GM12878 (cell line): ENCODE measurements at regions not wholly inside any gene's neighbourhood (a gene's known extent, or its start where the extent isn't known, plus 50 kb on each side); places are given as distances from the start of the nearest gene placed in this dataset.

Experiments
- ATAC-seq: fragments of 200-7000 bp; cut with Tn5 transposase; 3 replicates; pipeline ENCODE4 v1.9.1; 2020; ENCODE audit warnings: mild to moderate bottlenecking, moderate library complexity
- BruUV-seq: library from RNA; stranded (reverse); fragments of 400-500 nt; replicated peaks from 2 replicates; lab custom pipeline; 2021; lab: Mats Ljungman, UMichigan
- CTCF ChIA-PET: fragments of 300-600 bp; sonication (Branson Sonifier 250); formaldehyde crosslinking; extraction: SDS; loops from one replicate; lab custom pipeline; 2021; ENCODE audit warnings: inconsistent platforms; lab: Yijun Ruan, JAX
- POLR2A ChIA-PET: fragments of 350-600 bp; formaldehyde crosslinking; extraction: SDS; loops from one replicate; lab custom pipeline; 2021; ENCODE audit warnings: inconsistent platforms; lab: Charles Lee
- RAD21 ChIA-PET: fragments of 300-600 bp; sonication (Branson Sonifier 250); formaldehyde crosslinking; loops from one replicate; lab custom pipeline; 2023; ENCODE audit warnings: antibody characterized with exemption; ENCODE audit not compliant: unreplicated experiment; lab: Charles Lee
- SMC1A ChIA-PET: fragments of 300-600 bp; sonication (Branson Sonifier 250); formaldehyde crosslinking; loops from one replicate; lab custom pipeline; 2023; ENCODE audit not compliant: unreplicated experiment, uncharacterized antibody; lab: Charles Lee
- DNase-seq: peaks from one replicate; pipeline ENCODE4 v3.0.0-alpha.2; 2011; ENCODE audit warnings: low read depth, low spot score
- FAIRE-seq: peaks from 3 replicates; lab custom pipeline; 2011; peaks lifted over from hg19 to GRCh38; lab: Jason Lieb, UNC
- H2AFZ ChIP-seq: 2 replicates; pipeline ENCODE4 v1.6.0; 2011; ENCODE audit warnings: low read depth, low read length, control low read depth; ENCODE audit not compliant: control insufficient read depth
- H3K27ac ChIP-seq: 2 replicates; pipeline ENCODE4 v1.5.1; 2011; ENCODE audit warnings: control low read depth; ENCODE audit not compliant: control insufficient read depth, insufficient read depth
- H3K27me3 ChIP-seq, 2 experiments: replicated peaks in 1 of 2; 2 replicates each; pipeline versions ENCODE4 v1.6.0 to v1.6.1; 2011; ENCODE audit warnings: low read length in 1 of 2; ENCODE audit not compliant: control insufficient read depth in 2 of 2, insufficient read depth in 2 of 2
- H3K36me3 ChIP-seq, 2 experiments: 2 replicates each; pipeline ENCODE4 v1.5.1; 2011; ENCODE audit warnings: low read length in 1 of 2; ENCODE audit not compliant: control insufficient read depth in 2 of 2, insufficient read depth in 2 of 2
- H3K4me1 ChIP-seq: 2 replicates; pipeline ENCODE4 v1.6.1; 2011; ENCODE audit warnings: mild to moderate bottlenecking, low read length, moderate library complexity, mixed read lengths; ENCODE audit not compliant: control insufficient read depth, insufficient read depth
- H3K4me2 ChIP-seq: 2 replicates; pipeline ENCODE4 v1.6.0; 2011; ENCODE audit warnings: control low read depth; ENCODE audit not compliant: control insufficient read depth, insufficient read depth
- H3K4me3 ChIP-seq: fragments of 200-600 bp; sonication (generic); 2 replicates; pipeline ENCODE4 v1.5.1; 2016
- H3K79me2 ChIP-seq: 2 replicates; pipeline ENCODE4 v1.6.0; 2011; ENCODE audit warnings: low read length; ENCODE audit not compliant: control insufficient read depth, insufficient read depth
- H3K9ac ChIP-seq: 2 replicates; pipeline ENCODE4 v1.8.0; 2011; ENCODE audit warnings: low read length, control low read depth, mixed read lengths; ENCODE audit not compliant: control insufficient read depth, insufficient read depth
- H3K9me3 ChIP-seq: replicated peaks from 3 replicates; pipeline ENCODE4 v1.5.1; 2011; ENCODE audit warnings: mild to moderate bottlenecking, low read length; ENCODE audit not compliant: control insufficient read depth, insufficient read depth
- H4K20me1 ChIP-seq: 2 replicates; pipeline ENCODE4 v1.6.0; 2011; ENCODE audit not compliant: control insufficient read depth, insufficient read depth
- CHD1 ChIP-seq: IDR thresholded peaks from 2 replicates; pipeline ENCODE4 v1.6.1; 2012; ENCODE audit warnings: low read depth, low read length, improper control_type of control experiment
- CHD2 ChIP-seq: IDR thresholded peaks from 2 replicates; pipeline ENCODE4 v1.6.1; 2011; ENCODE audit warnings: low read depth, low read length, improper control_type of control experiment, borderline replicate concordance
- IKZF2 ChIP-seq, 2 experiments: fragments of 450-650 bp; IDR thresholded peaks; 2 replicates each; pipeline ENCODE4 v1.6.1; 2017; ENCODE audit warnings: mild to moderate bottlenecking in 2 of 2, moderate library complexity in 2 of 2
- JUNB ChIP-seq: IDR thresholded peaks from 2 replicates; pipeline ENCODE4 v1.6.1; 2016; ENCODE audit warnings: antibody characterized with exemption, mild to moderate bottlenecking
- JUND ChIP-seq: IDR thresholded peaks from 2 replicates; pipeline ENCODE4 v1.6.1; 2012; ENCODE audit warnings: low read depth, mild to moderate bottlenecking, low read length, improper control_type of control experiment, moderate library complexity
- NFXL1 ChIP-seq: fragments of 450-650 bp; IDR thresholded peaks from 2 replicates; pipeline ENCODE4 v1.6.1; 2017; ENCODE audit warnings: antibody characterized with exemption, mild to moderate bottlenecking, borderline replicate concordance
- NR2C2 ChIP-seq: IDR thresholded peaks from 2 replicates; pipeline ENCODE4 v1.6.1; 2011; ENCODE audit warnings: borderline replicate concordance, low read depth; ENCODE audit not compliant: control insufficient read depth, insufficient read length
- PAX5 ChIP-seq: IDR thresholded peaks from 2 replicates; pipeline ENCODE4 v1.6.1; 2011; ENCODE audit warnings: low read depth, low read length, borderline replicate concordance
- RAD51 ChIP-seq: fragments of 450-650 bp; IDR thresholded peaks from 2 replicates; pipeline ENCODE4 v1.6.1; 2016; ENCODE audit warnings: moderate library complexity, mild to moderate bottlenecking, inconsistent platforms
- SP1 ChIP-seq: IDR thresholded peaks from one replicate; pipeline ENCODE4 v1.6.1; 2011; ENCODE audit warnings: low read depth, low read length
- STAT1 ChIP-seq: fragments of 450-650 bp; conservative IDR thresholded peaks from 2 replicates; pipeline ENCODE4 v1.6.1; 2014; ENCODE audit warnings: antibody characterized with exemption, mild to moderate bottlenecking
- TCF3 ChIP-seq: IDR thresholded peaks from 2 replicates; pipeline ENCODE4 v1.6.1; 2012; ENCODE audit warnings: low read depth, mild to moderate bottlenecking, low read length, borderline replicate concordance; ENCODE audit not compliant: insufficient read depth
- WRNIP1 ChIP-seq: IDR thresholded peaks from 2 replicates; pipeline ENCODE4 v1.6.1; 2011; ENCODE audit warnings: low read depth, low read length, improper control_type of control experiment, borderline replicate concordance
- ZNF207 ChIP-seq: fragments of 450-650 bp; IDR thresholded peaks from 2 replicates; pipeline ENCODE4 v1.6.1; 2014; ENCODE audit warnings: antibody characterized with exemption, mild to moderate bottlenecking, borderline replicate concordance
- WGBS: methylation state at CpG from one replicate; pipeline ENCODE4 v1.1.6; 2016; ENCODE audit warnings: low lambda C conversion rate; ENCODE audit not compliant: insufficient replicate concordance, insufficient coverage; ENCODE audit errors: missing lambda C conversion rate; 5-methylcytosine and 5-hydroxymethylcytosine counted together
- in situ Hi-C: fragments of 300-500 bp; cut with MboI; formaldehyde crosslinking; loops from 9 replicates; pipeline ENCODE4 v1.14.3; 2018; ENCODE audit warnings: mixed read lengths
- intact Hi-C: fragments of 100-400 bp; cut with micrococcal nuclease; formaldehyde crosslinking; loops from one replicate; pipeline ENCODE4 v1.14.2; 2022; ENCODE audit not compliant: unreplicated experiment
- TF ChIP-seq, protein P1 (sequence below): IDR thresholded peaks from 2 replicates; pipeline ENCODE4 v1.6.1; 2011; ENCODE audit warnings: mild to moderate bottlenecking, low read depth, low read length, moderate library complexity; ENCODE audit not compliant: insufficient replicate concordance
- TF ChIP-seq, protein P2 (sequence below): IDR thresholded peaks from 2 replicates; pipeline ENCODE4 v1.6.1; 2012; ENCODE audit warnings: low read length, inconsistent platforms

DNA sequence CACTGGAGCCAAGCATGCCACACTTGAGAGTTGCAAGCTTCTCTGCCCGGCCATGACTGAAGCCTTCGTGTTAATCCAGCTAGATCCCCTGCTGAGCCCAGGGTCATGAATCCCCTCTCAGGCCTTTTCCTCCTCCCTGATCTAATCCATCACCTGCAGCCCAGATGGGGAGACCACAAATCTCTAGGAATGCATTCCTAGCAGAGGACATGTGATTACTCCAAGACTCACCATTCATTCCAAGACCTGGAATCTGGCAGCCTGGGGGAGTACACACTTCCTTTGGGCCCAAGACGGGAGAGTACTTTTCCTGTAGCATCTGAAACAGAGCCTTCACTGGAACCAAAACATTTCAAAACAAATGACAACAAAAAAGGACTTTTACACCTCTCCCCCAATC lies 269.3 kb upstream of the NFIA start:
- Histone ChIP-seq H3K9ac (no peak overlapping the region), H3K4me3 (no peak overlapping the region), H3K36me3 (no peaks in the 10 kb centered on the region), H3K79me2 (no peaks in the 10 kb centered on the region), H3K27ac (no peak overlapping the region), H3K4me2 (no peak overlapping the region), H2AFZ (no peak overlapping the region), H3K9me3 (no peaks in the 10 kb centered on the region), H4K20me1 (no peaks in the 10 kb centered on the region), H3K4me1 (no peaks in the 10 kb centered on the region), H3K27me3 (no peaks in the 10 kb centered on the region)
- POLR2A ChIA-PET: no interaction called here
- SMC1A ChIA-PET: no interaction called here
- intact Hi-C loops (no loop called here), in situ Hi-C loops (no loop called here)
- RAD21 ChIA-PET: no interaction called here
- DNase-seq (no peak), ATAC-seq (no peak), FAIRE-seq (no peak)
- WGBS: 0% methylated on average over 3 of the region's 3 CpGs
- CTCF ChIA-PET: no interaction called here
- no peak for TF ChIP-seq NFXL1
- TF ChIP-seq IKZF2 (IDR thresholded peaks at IDR 0.05): no peak
- TF ChIP-seq WRNIP1: no peak
- TF ChIP-seq STAT1: no peak
- TF ChIP-seq NR2C2: no peak
- TF ChIP-seq TCF3: no peak
- no peak for TF ChIP-seq PAX5
- no peak for TF ChIP-seq CHD1
- no peak for TF ChIP-seq ZNF207
- no peak for TF ChIP-seq RAD51
- TF ChIP-seq, protein P1, sequence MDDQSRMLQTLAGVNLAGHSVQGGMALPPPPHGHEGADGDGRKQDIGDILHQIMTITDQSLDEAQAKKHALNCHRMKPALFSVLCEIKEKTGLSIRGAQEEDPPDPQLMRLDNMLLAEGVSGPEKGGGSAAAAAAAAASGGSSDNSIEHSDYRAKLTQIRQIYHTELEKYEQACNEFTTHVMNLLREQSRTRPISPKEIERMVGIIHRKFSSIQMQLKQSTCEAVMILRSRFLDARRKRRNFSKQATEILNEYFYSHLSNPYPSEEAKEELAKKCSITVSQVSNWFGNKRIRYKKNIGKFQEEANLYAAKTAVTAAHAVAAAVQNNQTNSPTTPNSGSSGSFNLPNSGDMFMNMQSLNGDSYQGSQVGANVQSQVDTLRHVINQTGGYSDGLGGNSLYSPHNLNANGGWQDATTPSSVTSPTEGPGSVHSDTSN: no peak
- TF ChIP-seq, protein P2, sequence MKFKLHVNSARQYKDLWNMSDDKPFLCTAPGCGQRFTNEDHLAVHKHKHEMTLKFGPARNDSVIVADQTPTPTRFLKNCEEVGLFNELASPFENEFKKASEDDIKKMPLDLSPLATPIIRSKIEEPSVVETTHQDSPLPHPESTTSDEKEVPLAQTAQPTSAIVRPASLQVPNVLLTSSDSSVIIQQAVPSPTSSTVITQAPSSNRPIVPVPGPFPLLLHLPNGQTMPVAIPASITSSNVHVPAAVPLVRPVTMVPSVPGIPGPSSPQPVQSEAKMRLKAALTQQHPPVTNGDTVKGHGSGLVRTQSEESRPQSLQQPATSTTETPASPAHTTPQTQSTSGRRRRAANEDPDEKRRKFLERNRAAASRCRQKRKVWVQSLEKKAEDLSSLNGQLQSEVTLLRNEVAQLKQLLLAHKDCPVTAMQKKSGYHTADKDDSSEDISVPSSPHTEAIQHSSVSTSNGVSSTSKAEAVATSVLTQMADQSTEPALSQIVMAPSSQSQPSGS: no peak
- no peak for TF ChIP-seq SP1
- no peak for TF ChIP-seq CHD2
- TF ChIP-seq JUNB: no peak
- TF ChIP-seq JUND: no peak
- no TSS peak for BruUV-seq
